MM.1S (cell line): ENCODE measurements at regions not wholly inside any gene's neighbourhood (a gene's known extent, or its start where the extent isn't known, plus 50 kb on each side); places are given as distances from the start of the nearest gene placed in this dataset.

Experiments used
- DNase-seq: peaks from one replicate; pipeline ENCODE4 v3.0.0-alpha.2; 2015
- H2AFZ ChIP-seq: fragments of 300-600 bp; sonication (generic); 2 replicates; pipeline ENCODE4 v1.6.0; 2016; ENCODE audit warnings: antibody characterized with exemption, low read length
- H3F3A ChIP-seq: fragments of 300-600 bp; sonication (generic); 2 replicates; pipeline ENCODE4 v1.6.1; 2016; ENCODE audit warnings: mild to moderate bottlenecking, antibody characterized with exemption, low read length, moderate library complexity, mixed read lengths; ENCODE audit not compliant: insufficient read depth
- H3K27ac ChIP-seq: fragments of 300-600 bp; sonication (generic); 2 replicates; pipeline ENCODE4 v1.5.1; 2016; ENCODE audit warnings: mild to moderate bottlenecking, low read length
- H3K27me3 ChIP-seq: fragments of 300-600 bp; sonication (generic); replicated peaks from 2 replicates; pipeline ENCODE4 v1.6.0; 2016; ENCODE audit warnings: low read length; ENCODE audit not compliant: insufficient read depth
- H3K36me3 ChIP-seq: fragments of 300-600 bp; sonication (generic); replicated peaks from 2 replicates; pipeline ENCODE4 v1.6.1; 2016; ENCODE audit warnings: mild to moderate bottlenecking, low read length, mixed read lengths; ENCODE audit not compliant: insufficient read depth
- H3K4me1 ChIP-seq: fragments of 300-600 bp; sonication (generic); 2 replicates; pipeline ENCODE4 v1.6.1; 2016; ENCODE audit warnings: low read length, mixed read lengths
- H3K4me2 ChIP-seq: fragments of 300-600 bp; sonication (generic); 2 replicates; pipeline ENCODE4 v1.6.0; 2016; ENCODE audit warnings: low read depth, low read length
- H3K4me3 ChIP-seq: fragments of 300-600 bp; sonication (generic); 2 replicates; pipeline ENCODE4 v1.5.1; 2016; ENCODE audit warnings: low read length, mixed read lengths
- H3K79me2 ChIP-seq: fragments of 300-600 bp; sonication (generic); 2 replicates; pipeline ENCODE4 v1.6.1; 2016; ENCODE audit warnings: mixed run types, low read length, mixed read lengths
- H3K9ac ChIP-seq: fragments of 300-600 bp; sonication (generic); 2 replicates; pipeline ENCODE4 v1.6.1; 2016; ENCODE audit warnings: low read length, mixed read lengths
- H3K9me2 ChIP-seq: fragments of 300-600 bp; sonication (generic); replicated peaks from 2 replicates; pipeline ENCODE4 v1.6.1; 2016; ENCODE audit warnings: mild to moderate bottlenecking, low read length, mixed read lengths; ENCODE audit not compliant: insufficient read depth
- H3K9me3 ChIP-seq: fragments of 300-600 bp; sonication (generic); replicated peaks from 2 replicates; pipeline ENCODE4 v1.6.1; 2016; ENCODE audit warnings: mild to moderate bottlenecking, low read length, mixed read lengths; ENCODE audit not compliant: insufficient read depth
- H4K20me1 ChIP-seq: fragments of 300-600 bp; sonication (generic); 2 replicates; pipeline ENCODE4 v1.6.1; 2016; ENCODE audit warnings: mild to moderate bottlenecking, low read length, moderate library complexity, mixed read lengths; ENCODE audit not compliant: insufficient read depth
- EZH2 ChIP-seq: fragments of 300-600 bp; sonication (generic); optimal IDR thresholded peaks from 2 replicates; pipeline ENCODE3; 2017; ENCODE audit warnings: low read depth, mild to moderate bottlenecking, antibody characterized with exemption, low read length, mixed read lengths
- EZH2phosphoT487 ChIP-seq: fragments of 300-600 bp; sonication (generic); IDR thresholded peaks from 2 replicates; pipeline ENCODE4 v1.6.1; 2018; ENCODE audit warnings: antibody characterized with exemption, low read length
- TF ChIP-seq, protein P1 (sequence below): fragments of 300-600 bp; sonication (generic); IDR thresholded peaks from 2 replicates; pipeline ENCODE4 v1.5.1; 2016; ENCODE audit warnings: antibody characterized with exemption, low read length, mixed read lengths

DNA sequence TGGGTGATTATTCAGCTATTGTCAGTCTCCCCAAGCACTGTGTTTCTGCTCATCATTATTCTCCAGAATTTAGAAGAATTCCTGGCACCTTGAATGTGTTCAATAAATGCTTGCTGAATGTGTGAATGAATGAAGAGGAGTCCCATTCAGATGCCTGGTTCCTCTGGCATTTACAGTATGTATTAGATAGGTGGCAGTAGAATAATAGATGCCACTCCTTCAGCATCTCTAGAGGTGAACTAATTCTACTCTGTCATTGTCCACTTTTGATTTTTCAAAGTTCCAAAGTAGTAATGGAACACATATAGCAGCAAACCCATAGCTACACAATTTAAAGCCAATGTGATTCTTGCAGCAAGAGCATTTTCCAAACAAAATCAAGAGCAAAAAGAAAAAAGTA, 118.9 kb upstream of the CEP162 start:
- H3K36me3 ChIP-seq = no peaks in the 10 kb centered on the region
- no peak for TF ChIP-seq EZH2
- TF ChIP-seq, protein P1, sequence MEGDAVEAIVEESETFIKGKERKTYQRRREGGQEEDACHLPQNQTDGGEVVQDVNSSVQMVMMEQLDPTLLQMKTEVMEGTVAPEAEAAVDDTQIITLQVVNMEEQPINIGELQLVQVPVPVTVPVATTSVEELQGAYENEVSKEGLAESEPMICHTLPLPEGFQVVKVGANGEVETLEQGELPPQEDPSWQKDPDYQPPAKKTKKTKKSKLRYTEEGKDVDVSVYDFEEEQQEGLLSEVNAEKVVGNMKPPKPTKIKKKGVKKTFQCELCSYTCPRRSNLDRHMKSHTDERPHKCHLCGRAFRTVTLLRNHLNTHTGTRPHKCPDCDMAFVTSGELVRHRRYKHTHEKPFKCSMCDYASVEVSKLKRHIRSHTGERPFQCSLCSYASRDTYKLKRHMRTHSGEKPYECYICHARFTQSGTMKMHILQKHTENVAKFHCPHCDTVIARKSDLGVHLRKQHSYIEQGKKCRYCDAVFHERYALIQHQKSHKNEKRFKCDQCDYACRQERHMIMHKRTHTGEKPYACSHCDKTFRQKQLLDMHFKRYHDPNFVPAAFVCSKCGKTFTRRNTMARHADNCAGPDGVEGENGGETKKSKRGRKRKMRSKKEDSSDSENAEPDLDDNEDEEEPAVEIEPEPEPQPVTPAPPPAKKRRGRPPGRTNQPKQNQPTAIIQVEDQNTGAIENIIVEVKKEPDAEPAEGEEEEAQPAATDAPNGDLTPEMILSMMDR = no peak
- no peak for TF ChIP-seq EZH2phosphoT487
- H2AFZ ChIP-seq = no peak overlapping the region
- no peak for DNase-seq
- no peaks in the 10 kb centered on the region for H3K79me2 ChIP-seq
- no peak overlapping the region for H3K27ac ChIP-seq
- H3K9ac ChIP-seq = no peak overlapping the region
- no peaks in the 10 kb centered on the region for H3K9me3 ChIP-seq
- H3K4me2 ChIP-seq = no peak overlapping the region
- H3K4me1 ChIP-seq = no peaks in the 10 kb centered on the region
- H3K27me3 ChIP-seq = no peaks in the 10 kb centered on the region
- H3F3A ChIP-seq = no peaks in the 10 kb centered on the region
- H4K20me1 ChIP-seq = no peaks in the 10 kb centered on the region
- H3K4me3 ChIP-seq = no peak overlapping the region
- no peaks in the 10 kb centered on the region for H3K9me2 ChIP-seq

DNA sequence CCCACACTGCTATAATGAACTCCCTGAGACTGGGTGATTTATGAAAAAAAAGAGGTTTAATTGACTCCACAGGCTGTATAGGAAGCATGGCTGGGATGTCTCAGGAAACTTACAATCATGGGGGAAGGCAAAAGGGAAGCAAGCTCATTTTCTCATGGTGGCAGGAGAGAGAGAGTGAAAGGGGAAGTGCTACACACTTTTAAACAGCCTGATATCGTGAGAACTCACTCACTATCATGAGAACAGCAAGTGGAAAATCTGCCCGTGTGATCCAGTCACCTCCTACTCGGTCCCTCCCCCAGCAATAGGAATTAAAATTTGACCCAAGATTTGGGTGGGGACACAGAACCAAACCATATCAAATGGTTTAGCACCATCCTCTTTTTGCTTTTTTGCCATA, 116.6 kb upstream of the CEP162 start:
- no peaks in the 10 kb centered on the region for H3K9me2 ChIP-seq
- DNase-seq = no peak
- no peak for TF ChIP-seq EZH2
- TF ChIP-seq EZH2phosphoT487 = no peak
- TF ChIP-seq, protein P1 = no peak

DNA sequence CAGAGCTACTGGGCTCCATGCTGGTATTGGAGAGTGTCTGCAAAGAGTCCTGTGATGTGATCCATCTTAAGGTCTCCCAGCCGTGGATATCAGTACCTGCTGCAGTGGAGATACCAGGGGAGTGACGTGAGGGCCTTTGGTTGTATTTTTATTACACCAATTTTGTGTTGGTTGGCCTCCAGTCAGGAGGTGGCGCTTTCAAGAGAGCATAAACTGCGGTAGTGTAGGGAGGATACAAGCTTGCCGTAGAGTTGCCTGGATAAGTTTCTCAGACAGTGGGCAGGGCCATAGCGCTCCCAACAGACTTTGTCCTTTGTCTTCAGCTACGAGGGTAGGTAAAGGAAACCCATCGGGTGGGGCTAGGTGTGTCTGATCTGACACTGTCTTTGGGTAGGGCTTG, 113.0 kb upstream of the CEP162 start:
- Histone ChIP-seq H3K4me1 (no peaks in the 10 kb centered on the region), H3F3A (no peaks in the 10 kb centered on the region), H3K9me3 (no peaks in the 10 kb centered on the region), H3K27me3 (no peaks in the 10 kb centered on the region), H3K9me2 (no peaks in the 10 kb centered on the region), H3K27ac (no peak overlapping the region), H4K20me1 (no peaks in the 10 kb centered on the region), H3K4me2 (no peak overlapping the region), H3K36me3 (no peaks in the 10 kb centered on the region), H3K4me3 (no peak overlapping the region), H2AFZ (no peak overlapping the region), H3K9ac (no peak overlapping the region), H3K79me2 (no peaks in the 10 kb centered on the region)
- no peak for TF ChIP-seq EZH2
- TF ChIP-seq, protein P1 = no peak
- no peak for TF ChIP-seq EZH2phosphoT487
- no peak for DNase-seq

More for the DNA sequence above, 116.6 kb upstream of the CEP162 start:
- Histone ChIP-seq H3K27ac (no peak overlapping the region), H3K27me3 (no peaks in the 10 kb centered on the region), H3K36me3 (no peaks in the 10 kb centered on the region), H4K20me1 (no peaks in the 10 kb centered on the region), H3K4me3 (no peak overlapping the region), H3K4me2 (no peak overlapping the region), H3K4me1 (no peaks in the 10 kb centered on the region), H3K9me3 (no peaks in the 10 kb centered on the region), H3F3A (no peaks in the 10 kb centered on the region), H3K79me2 (no peaks in the 10 kb centered on the region), H3K9ac (no peak overlapping the region), H2AFZ (no peak overlapping the region)
